ENCODE measurements at regions not wholly inside any gene's neighbourhood (a gene's known extent, or its start where the extent isn't known, plus 50 kb on each side); places are given as distances from the start of the nearest gene placed in this dataset.

DNA sequence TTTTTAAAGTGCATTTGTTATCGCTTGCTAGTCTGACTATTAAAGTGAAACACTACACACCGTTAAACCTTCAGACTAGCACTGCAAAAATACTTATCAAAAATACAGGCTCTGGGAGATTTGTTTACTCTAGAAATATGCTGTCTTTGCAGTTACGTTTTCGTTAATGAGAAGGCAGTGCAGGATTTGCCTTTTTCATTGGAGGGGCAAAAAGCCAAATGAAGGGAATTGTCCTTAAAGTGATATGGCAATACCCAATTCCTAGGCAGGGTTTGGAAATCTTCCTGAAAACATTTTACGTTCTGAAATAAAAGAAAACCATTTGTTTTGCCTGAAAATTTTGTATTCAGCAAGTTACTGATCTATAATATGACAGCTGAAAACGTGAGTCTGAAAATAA is 1800.2 kb downstream of the MAT2B start:
- TF ChIP-seq, protein P1, sequence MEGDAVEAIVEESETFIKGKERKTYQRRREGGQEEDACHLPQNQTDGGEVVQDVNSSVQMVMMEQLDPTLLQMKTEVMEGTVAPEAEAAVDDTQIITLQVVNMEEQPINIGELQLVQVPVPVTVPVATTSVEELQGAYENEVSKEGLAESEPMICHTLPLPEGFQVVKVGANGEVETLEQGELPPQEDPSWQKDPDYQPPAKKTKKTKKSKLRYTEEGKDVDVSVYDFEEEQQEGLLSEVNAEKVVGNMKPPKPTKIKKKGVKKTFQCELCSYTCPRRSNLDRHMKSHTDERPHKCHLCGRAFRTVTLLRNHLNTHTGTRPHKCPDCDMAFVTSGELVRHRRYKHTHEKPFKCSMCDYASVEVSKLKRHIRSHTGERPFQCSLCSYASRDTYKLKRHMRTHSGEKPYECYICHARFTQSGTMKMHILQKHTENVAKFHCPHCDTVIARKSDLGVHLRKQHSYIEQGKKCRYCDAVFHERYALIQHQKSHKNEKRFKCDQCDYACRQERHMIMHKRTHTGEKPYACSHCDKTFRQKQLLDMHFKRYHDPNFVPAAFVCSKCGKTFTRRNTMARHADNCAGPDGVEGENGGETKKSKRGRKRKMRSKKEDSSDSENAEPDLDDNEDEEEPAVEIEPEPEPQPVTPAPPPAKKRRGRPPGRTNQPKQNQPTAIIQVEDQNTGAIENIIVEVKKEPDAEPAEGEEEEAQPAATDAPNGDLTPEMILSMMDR (IDR thresholded peaks at IDR 0.05 in 8 of 11, conservative IDR thresholded peaks at IDR 0.05 in 3 of 11), result no peak
- TF ChIP-seq POLR2AphosphoS5 (IDR thresholded peaks at IDR 0.05) (no peak), POLR2A (IDR thresholded peaks at IDR 0.05) (no peak)
